Mammary epithelial cell (primary cell): ENCODE measurements at regions not wholly inside any gene's neighbourhood (a gene's known extent, or its start where the extent isn't known, plus 50 kb on each side); places are given as distances from the start of the nearest gene placed in this dataset.

Source experiments
- EZH2 ChIP-seq: IDR thresholded peaks from 2 replicates; pipeline ENCODE4 v1.6.1; 2012; ENCODE audit warnings: low read length, inconsistent platforms, borderline replicate concordance
- TF ChIP-seq, protein P1 (sequence below), 2 donors: IDR thresholded peaks in 1 of 2; conservative IDR thresholded peaks in 1 of 2; 2 replicates each; pipeline ENCODE4 v1.5.1; 2011 to 2012; ENCODE audit warnings: inconsistent platforms in 2 of 2, low read length in 2 of 2, mild to moderate bottlenecking in 2 of 2, control low read depth in 1 of 2, low read depth in 1 of 2; ENCODE audit not compliant: insufficient read depth in 1 of 2; ENCODE audit errors: extremely low read depth in 1 of 2

- TF ChIP-seq, protein P1, sequence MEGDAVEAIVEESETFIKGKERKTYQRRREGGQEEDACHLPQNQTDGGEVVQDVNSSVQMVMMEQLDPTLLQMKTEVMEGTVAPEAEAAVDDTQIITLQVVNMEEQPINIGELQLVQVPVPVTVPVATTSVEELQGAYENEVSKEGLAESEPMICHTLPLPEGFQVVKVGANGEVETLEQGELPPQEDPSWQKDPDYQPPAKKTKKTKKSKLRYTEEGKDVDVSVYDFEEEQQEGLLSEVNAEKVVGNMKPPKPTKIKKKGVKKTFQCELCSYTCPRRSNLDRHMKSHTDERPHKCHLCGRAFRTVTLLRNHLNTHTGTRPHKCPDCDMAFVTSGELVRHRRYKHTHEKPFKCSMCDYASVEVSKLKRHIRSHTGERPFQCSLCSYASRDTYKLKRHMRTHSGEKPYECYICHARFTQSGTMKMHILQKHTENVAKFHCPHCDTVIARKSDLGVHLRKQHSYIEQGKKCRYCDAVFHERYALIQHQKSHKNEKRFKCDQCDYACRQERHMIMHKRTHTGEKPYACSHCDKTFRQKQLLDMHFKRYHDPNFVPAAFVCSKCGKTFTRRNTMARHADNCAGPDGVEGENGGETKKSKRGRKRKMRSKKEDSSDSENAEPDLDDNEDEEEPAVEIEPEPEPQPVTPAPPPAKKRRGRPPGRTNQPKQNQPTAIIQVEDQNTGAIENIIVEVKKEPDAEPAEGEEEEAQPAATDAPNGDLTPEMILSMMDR (conservative IDR thresholded peaks at IDR 0.05 in 1 of 2, IDR thresholded peaks at IDR 0.05 in 1 of 2; ENCODE audit: extremely low read depth in 1 of 2, insufficient read depth in 1 of 2, low read depth in 1 of 2, low read length in 2 of 2) = no peak
- TF ChIP-seq EZH2 = no peak
These were observed 78.0 kb downstream of the ACKR3 start for GRCh38 chr2:236647621-236648020.
